Breast epithelium (tissue), 4 donors: ENCODE measurements at regions not wholly inside any gene's neighbourhood (a gene's known extent, or its start where the extent isn't known, plus 50 kb on each side); places are given as distances from the start of the nearest gene placed in this dataset.

Source experiments
- DNase-seq, 2 donors: peaks; one replicate each; pipeline ENCODE4 v3.0.0-alpha.2; 2019; ENCODE audit warnings: low spot score in 2 of 2
- H3K27ac ChIP-seq, 2 donors: fragments of 200-600 bp; sonication (generic) in 1 of 2; one replicate each; pipeline ENCODE4 v1.5.1; 2016 to 2019; ENCODE audit warnings: mild to moderate bottlenecking in 1 of 2
- H3K27me3 ChIP-seq, 2 donors: fragments of 200-600 bp; sonication (generic) in 1 of 2; one replicate each; pipeline versions ENCODE4 v1.5.1 to v1.6.0; 2017 to 2019; ENCODE audit warnings: control low read depth in 1 of 2, mild to moderate bottlenecking in 1 of 2
- H3K36me3 ChIP-seq: fragments of 200-600 bp; one replicate; pipeline ENCODE4 v1.5.1; 2019
- H3K4me1 ChIP-seq, 2 donors: fragments of 200-600 bp; sonication (generic); one replicate each; pipeline ENCODE4 v1.5.1; 2016 to 2019; ENCODE audit warnings: control low read depth in 1 of 2
- H3K4me3 ChIP-seq, 3 donors: fragments of 200-600 bp; sonication (generic); 1 replicate in 2 of 3; 2 replicates in 1 of 3; pipeline ENCODE4 v1.5.1; 2016 to 2019; ENCODE audit warnings: mild to moderate bottlenecking in 3 of 3, moderate library complexity in 2 of 3
- H3K9me3 ChIP-seq, 2 donors: fragments of 200-600 bp; sonication (generic) in 1 of 2; one replicate each; pipeline ENCODE4 v1.5.1; 2016 to 2019; ENCODE audit warnings: control low read depth in 1 of 2
- POLR2A ChIP-seq: fragments of 450-650 bp; IDR thresholded peaks from one replicate; pipeline ENCODE4 v1.6.1; 2016; ENCODE audit warnings: antibody characterized with exemption, mild to moderate bottlenecking, moderate library complexity
- POLR2AphosphoS5 ChIP-seq, 3 donors: sonication (generic); formaldehyde crosslinking; IDR thresholded peaks; one replicate each; pipeline ENCODE4 v1.6.1; 2017; ENCODE audit warnings: antibody characterized with exemption in 3 of 3
- intact Hi-C: fragments of 100-400 bp; cut with DNase I; formaldehyde crosslinking; loops from one replicate; pipeline ENCODE4 v1.15.1; 2023; ENCODE audit warnings: low total_unique reads
- TF ChIP-seq, protein P1 (sequence below), 3 donors: fragments of 450-650 bp; IDR thresholded peaks; one replicate each; pipeline ENCODE4 v1.5.1; 2016 to 2017; ENCODE audit warnings: antibody characterized with exemption in 3 of 3, mild to moderate bottlenecking in 3 of 3, moderate library complexity in 3 of 3

GRCh38 chr4:153062652-153063168, 126.6 kb downstream of the FHDC1 start:
- H3K27me3 ChIP-seq, result no peaks in the 10 kb centered on the region
- no peaks in the 10 kb centered on the region for H3K36me3 ChIP-seq
- intact Hi-C loops, result no loop called here
- H3K4me3 ChIP-seq, result no peak overlapping the region
- no peak overlapping the region for H3K27ac ChIP-seq
- no peaks in the 10 kb centered on the region for H3K4me1 ChIP-seq
- TF ChIP-seq POLR2A, result no peak
- TF ChIP-seq, protein P1, sequence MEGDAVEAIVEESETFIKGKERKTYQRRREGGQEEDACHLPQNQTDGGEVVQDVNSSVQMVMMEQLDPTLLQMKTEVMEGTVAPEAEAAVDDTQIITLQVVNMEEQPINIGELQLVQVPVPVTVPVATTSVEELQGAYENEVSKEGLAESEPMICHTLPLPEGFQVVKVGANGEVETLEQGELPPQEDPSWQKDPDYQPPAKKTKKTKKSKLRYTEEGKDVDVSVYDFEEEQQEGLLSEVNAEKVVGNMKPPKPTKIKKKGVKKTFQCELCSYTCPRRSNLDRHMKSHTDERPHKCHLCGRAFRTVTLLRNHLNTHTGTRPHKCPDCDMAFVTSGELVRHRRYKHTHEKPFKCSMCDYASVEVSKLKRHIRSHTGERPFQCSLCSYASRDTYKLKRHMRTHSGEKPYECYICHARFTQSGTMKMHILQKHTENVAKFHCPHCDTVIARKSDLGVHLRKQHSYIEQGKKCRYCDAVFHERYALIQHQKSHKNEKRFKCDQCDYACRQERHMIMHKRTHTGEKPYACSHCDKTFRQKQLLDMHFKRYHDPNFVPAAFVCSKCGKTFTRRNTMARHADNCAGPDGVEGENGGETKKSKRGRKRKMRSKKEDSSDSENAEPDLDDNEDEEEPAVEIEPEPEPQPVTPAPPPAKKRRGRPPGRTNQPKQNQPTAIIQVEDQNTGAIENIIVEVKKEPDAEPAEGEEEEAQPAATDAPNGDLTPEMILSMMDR (IDR thresholded peaks at IDR 0.05), result no peak
- TF ChIP-seq POLR2AphosphoS5 (IDR thresholded peaks at IDR 0.05), result no peak
- H3K9me3 ChIP-seq, result no peaks in the 10 kb centered on the region
- DNase-seq, result no peak

- no peak for TF ChIP-seq POLR2AphosphoS5 (IDR thresholded peaks at IDR 0.05)
- no peak for TF ChIP-seq POLR2A
- TF ChIP-seq, protein P1 (IDR thresholded peaks at IDR 0.05), result no peak
- DNase-seq, result no peak
- Histone ChIP-seq H3K9me3 (no peaks in the 10 kb centered on the region), H3K27me3 (no peaks in the 10 kb centered on the region), H3K4me3 (no peak overlapping the region), H3K27ac (no peak overlapping the region), H3K36me3 (no peaks in the 10 kb centered on the region), H3K4me1 (no peaks in the 10 kb centered on the region)
- intact Hi-C loops, result no loop called here
Observed at GRCh38 chr4:153063490-153063889, 127.4 kb downstream of the FHDC1 start.

GRCh38 chr4:153064571-153064970, 128.4 kb downstream of the FHDC1 start:
- Histone ChIP-seq H3K27ac (peak overlapping the region; percentile 49 to 75), H3K4me3 (no peak overlapping the region), H3K27me3 (no peaks in the 10 kb centered on the region), H3K9me3 (no peaks in the 10 kb centered on the region), H3K4me1 (no peaks in the 10 kb centered on the region), H3K36me3 (no peaks in the 10 kb centered on the region)
- DNase-seq, result no peak
- intact Hi-C loops, result no loop called here
- TF ChIP-seq POLR2A (no peak), POLR2AphosphoS5 (IDR thresholded peaks at IDR 0.05) (no peak)
- TF ChIP-seq, protein P1 (IDR thresholded peaks at IDR 0.05), result no peak

DNA sequence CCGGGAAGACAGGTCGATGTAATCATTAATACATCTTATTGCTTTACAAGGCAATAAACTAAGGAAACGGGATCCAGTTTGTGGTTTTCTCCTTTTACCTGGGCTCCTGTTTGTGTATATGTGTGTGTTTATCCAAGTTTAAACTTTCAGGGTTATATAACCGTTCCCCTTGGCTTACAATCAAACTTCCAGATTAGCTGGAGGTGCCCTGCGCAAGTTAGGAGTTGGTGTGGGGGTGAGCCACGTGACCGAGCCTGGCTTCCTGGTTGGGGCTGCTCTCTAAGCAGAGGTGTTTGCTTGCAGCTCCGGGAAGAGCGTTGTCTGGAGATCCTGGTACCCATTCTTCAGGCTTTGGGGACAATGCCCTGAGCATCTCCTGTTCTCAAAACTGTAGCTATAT, 129.2 kb downstream of the FHDC1 start:
- TF ChIP-seq, protein P1 (IDR thresholded peaks at IDR 0.05), result no peak
- TF ChIP-seq POLR2A, result no peak
- TF ChIP-seq POLR2AphosphoS5 (IDR thresholded peaks at IDR 0.05), result no peak
- Histone ChIP-seq H3K9me3 (no peaks in the 10 kb centered on the region), H3K27ac (no peak overlapping the region), H3K27me3 (no peaks in the 10 kb centered on the region), H3K4me1 (no peaks in the 10 kb centered on the region), H3K4me3 (no peak overlapping the region), H3K36me3 (no peaks in the 10 kb centered on the region)
- intact Hi-C loops, result no loop called here
- DNase-seq, result no peak

DNA sequence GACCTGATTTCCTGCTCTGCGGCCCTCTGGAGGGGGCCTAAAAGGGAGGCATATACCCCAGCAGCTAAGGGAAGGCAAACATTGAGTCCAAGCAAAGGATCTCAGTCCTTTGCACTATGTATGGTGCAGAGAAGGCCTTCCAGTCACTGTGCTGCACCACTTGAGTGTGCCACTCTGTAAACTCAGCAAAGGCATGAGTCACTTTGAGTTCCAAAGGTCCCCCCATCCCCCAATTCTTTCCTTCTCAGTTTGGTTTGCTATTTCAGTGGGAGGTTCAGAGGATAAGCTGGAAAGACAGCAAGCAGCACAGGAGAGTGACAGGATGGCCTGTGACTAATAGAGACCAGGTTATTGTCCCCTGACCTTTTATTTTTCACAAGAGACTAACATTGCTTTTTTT, 131.3 kb downstream of the FHDC1 start:
- no peaks in the 10 kb centered on the region for H3K4me1 ChIP-seq
- H3K4me3 ChIP-seq, result no peak overlapping the region
- intact Hi-C loops, result no loop called here
- TF ChIP-seq, protein P1 (IDR thresholded peaks at IDR 0.05), result no peak
- no peak for TF ChIP-seq POLR2A
- no peak for TF ChIP-seq POLR2AphosphoS5 (IDR thresholded peaks at IDR 0.05)
- no peak overlapping the region for H3K27ac ChIP-seq
- no peaks in the 10 kb centered on the region for H3K9me3 ChIP-seq
- H3K36me3 ChIP-seq, result no peaks in the 10 kb centered on the region
- DNase-seq, result no peak
- no peaks in the 10 kb centered on the region for H3K27me3 ChIP-seq
